Ovary (tissue), 7 donors: ENCODE measurements at regions not wholly inside any gene's neighbourhood (a gene's known extent, or its start where the extent isn't known, plus 50 kb on each side); places are given as distances from the start of the nearest gene placed in this dataset.

ENCODE experiments used
- DNase-seq, 5 donors: peaks; one replicate each; pipeline ENCODE4 v3.0.0-alpha.2; 2019 to 2020
- H3K27ac ChIP-seq, 2 donors: fragments of 200-600 bp; one replicate each; pipeline versions ENCODE4 v1.5.1 to v1.8.0; 2019 to 2022
- H3K27me3 ChIP-seq: fragments of 200-600 bp; one replicate; pipeline ENCODE4 v1.8.0; 2022
- H3K36me3 ChIP-seq: fragments of 200-600 bp; sonication (generic); one replicate; pipeline ENCODE4 v1.5.1; 2019
- H3K4me1 ChIP-seq: one replicate; pipeline ENCODE4 v1.8.1; 2013; ENCODE audit warnings: mild to moderate bottlenecking, moderate library complexity; ENCODE audit not compliant: insufficient read depth
- H3K4me3 ChIP-seq: fragments of 200-600 bp; sonication (generic); one replicate; pipeline ENCODE4 v1.5.1; 2017
- H3K9me3 ChIP-seq, 2 donors: fragments of 200-600 bp in 1 of 2; sonication (generic) in 1 of 2; one replicate each; pipeline versions ENCODE4 v1.5.1 to v1.8.1; 2013 to 2019; ENCODE audit warnings: mild to moderate bottlenecking in 1 of 2, moderate library complexity in 1 of 2
- EP300 ChIP-seq: sonication (generic); formaldehyde crosslinking; IDR thresholded peaks from one replicate; pipeline ENCODE4 v1.6.1; 2017; ENCODE audit warnings: antibody characterized with exemption
- POLR2A ChIP-seq: fragments of 450-650 bp; IDR thresholded peaks from one replicate; pipeline ENCODE4 v1.6.1; 2017; ENCODE audit warnings: antibody characterized with exemption, mild to moderate bottlenecking, moderate library complexity
- WGBS, 3 donors: extraction: QIAGEN DNeasy Blood & Tissue Kit in 1 of 3; methylation state at CpG; one replicate each; pipeline versions ENCODE4 v1.1.5 to v1.1.7; 2013 to 2017; 5-methylcytosine and 5-hydroxymethylcytosine counted together
- intact Hi-C, 4 donors: fragments of 100-400 bp; cut with DNase I; formaldehyde crosslinking; loops; one replicate each; pipeline versions ENCODE4 v1.11.0 to v1.15.1; 2022 to 2023
- TF ChIP-seq, protein P1 (sequence below), 3 donors: fragments of 450-650 bp in 2 of 3; fragments of 200-600 bp in 1 of 3; IDR thresholded peaks; one replicate each; pipeline versions ENCODE4 v1.5.1 to v1.8.0; 2016 to 2022; ENCODE audit warnings: antibody characterized with exemption in 3 of 3, mild to moderate bottlenecking in 1 of 3
- donor health status: DM: no; HTN: no; CAD: no; lungs with moderate emphysema.
- donor health status: DM: no; HTN: no; CAD: no.
- donor health status: Bipolar disorder and iron deficiency.
- donor health status: DM: no; HTN: no; CAD: no.
- donor health status: DM: yes; HTN: yes; CAD: no.

DNA sequence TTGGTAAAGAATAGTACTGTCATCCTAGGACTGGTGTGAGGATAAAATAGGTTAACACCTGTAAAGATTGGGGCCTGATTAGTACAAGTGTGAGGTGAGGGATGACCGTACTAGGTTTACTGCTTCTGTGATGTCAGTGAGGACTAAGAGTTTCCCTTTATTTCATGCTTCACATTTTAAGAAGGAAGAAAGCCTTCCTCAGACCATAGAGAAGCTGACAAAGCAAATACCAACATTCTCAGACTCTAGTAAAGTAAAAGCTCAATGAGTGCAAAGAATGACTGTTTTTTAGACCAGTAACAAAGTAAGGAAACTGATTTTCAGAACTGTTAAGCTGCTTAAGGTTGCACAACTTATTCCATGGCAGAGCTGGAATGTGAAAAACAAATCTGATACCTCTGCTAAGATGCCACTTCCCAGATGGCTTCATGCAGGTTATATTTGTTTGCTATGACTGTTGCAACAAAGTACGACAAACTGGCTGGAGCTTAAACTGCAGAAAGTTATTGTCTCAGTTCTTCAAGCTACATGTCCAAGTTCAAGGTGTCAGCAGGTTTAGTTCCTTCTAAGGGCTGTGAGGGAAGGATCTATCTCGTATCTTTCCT is 354.9 kb downstream of the RSL24D1 start:
- 73 to 84% (median 80%) methylated on average over 3 of the region's 3 CpGs for WGBS, 3 donors
- DNase-seq, result no peak
- Histone ChIP-seq H3K4me3 (no peak overlapping the region), H3K36me3 (no peaks in the 10 kb centered on the region), H3K27ac (no peak overlapping the region), H3K9me3 (no peaks in the 10 kb centered on the region), H3K4me1 (no peaks in the 10 kb centered on the region), H3K27me3 (no peaks in the 10 kb centered on the region)
- intact Hi-C loops, result no loop called here
- TF ChIP-seq, protein P1, sequence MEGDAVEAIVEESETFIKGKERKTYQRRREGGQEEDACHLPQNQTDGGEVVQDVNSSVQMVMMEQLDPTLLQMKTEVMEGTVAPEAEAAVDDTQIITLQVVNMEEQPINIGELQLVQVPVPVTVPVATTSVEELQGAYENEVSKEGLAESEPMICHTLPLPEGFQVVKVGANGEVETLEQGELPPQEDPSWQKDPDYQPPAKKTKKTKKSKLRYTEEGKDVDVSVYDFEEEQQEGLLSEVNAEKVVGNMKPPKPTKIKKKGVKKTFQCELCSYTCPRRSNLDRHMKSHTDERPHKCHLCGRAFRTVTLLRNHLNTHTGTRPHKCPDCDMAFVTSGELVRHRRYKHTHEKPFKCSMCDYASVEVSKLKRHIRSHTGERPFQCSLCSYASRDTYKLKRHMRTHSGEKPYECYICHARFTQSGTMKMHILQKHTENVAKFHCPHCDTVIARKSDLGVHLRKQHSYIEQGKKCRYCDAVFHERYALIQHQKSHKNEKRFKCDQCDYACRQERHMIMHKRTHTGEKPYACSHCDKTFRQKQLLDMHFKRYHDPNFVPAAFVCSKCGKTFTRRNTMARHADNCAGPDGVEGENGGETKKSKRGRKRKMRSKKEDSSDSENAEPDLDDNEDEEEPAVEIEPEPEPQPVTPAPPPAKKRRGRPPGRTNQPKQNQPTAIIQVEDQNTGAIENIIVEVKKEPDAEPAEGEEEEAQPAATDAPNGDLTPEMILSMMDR (IDR thresholded peaks at IDR 0.05), result no peak
- TF ChIP-seq EP300 (no peak), POLR2A (no peak)

DNA sequence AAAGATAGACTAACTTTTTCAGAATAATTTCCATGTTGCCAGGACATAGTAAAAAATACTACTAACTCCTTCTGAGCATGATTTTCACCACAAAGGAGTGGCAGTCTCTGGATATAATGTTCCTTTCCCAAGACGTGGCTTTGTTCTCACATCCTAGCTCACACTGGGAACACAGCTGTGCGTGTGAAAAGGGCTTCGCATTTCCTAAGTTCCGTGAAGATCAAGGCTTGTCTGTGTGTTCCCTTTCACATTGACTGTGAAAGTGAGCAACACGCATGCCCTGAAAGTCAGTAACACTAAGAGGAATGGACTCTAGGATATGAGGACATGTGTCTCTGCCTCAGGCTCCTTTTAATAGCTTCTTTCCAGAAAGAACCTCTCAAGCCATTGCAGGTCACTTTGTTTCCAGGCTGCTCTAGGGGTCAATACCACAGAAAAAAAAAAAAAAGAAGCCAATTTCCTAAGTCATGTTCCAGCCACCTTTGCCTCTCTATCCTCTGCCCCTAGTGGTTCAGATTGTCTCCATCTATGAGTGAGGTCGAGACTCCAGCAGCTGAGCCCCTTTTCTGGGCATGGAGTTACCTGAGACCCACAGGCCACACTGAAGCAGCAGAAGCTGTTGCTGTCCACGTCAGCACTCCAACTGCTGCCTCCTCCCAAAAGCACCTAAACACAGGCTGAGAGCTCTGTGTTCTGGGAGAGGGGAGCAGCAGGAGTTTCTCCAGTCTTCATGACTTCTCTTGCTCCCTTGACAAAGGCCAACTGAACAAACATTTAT is 355.9 kb downstream of the RSL24D1 start:
- intact Hi-C loops, result no loop called here
- no peak overlapping the region for H3K27ac ChIP-seq
- 65 to 71% (median 69%) methylated on average over 7 of the region's 7 CpGs for WGBS, 3 donors

DNA sequence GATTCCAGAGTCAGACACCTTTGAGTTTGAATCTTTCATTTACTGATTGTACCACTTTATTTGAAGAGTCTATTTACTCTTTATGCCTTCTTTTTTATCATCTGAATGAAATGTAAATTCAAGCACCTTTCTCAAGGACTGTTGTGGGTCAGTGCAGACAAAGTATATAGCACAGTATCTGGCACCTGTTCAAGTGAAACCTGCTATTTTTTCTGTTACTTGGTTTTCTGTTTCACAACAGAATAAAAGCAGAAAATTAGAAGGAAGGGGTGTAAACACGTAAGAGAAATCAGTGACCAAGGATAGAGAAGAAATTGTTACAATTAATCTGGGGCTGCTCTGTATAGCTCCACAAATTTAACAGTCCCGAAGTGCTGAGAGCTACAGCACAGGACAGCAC is 357.4 kb downstream of the RSL24D1 start:
- H3K4me3 ChIP-seq, result no peak overlapping the region
- no peaks in the 10 kb centered on the region for H3K36me3 ChIP-seq
- no peaks in the 10 kb centered on the region for H3K9me3 ChIP-seq
- no peak for DNase-seq
- no peak overlapping the region for H3K27ac ChIP-seq
- H3K27me3 ChIP-seq, result no peaks in the 10 kb centered on the region
- TF ChIP-seq POLR2A (no peak), EP300 (no peak)
- TF ChIP-seq, protein P1 (IDR thresholded peaks at IDR 0.05), result no peak
- 68 to 75% (median 71%) methylated on average over 2 of the region's 2 CpGs for WGBS, 3 donors
- intact Hi-C loops, result no loop called here
- no peaks in the 10 kb centered on the region for H3K4me1 ChIP-seq

More for the DNA sequence above, 355.9 kb downstream of the RSL24D1 start:
- H3K27me3 ChIP-seq, result no peaks in the 10 kb centered on the region
- H3K4me3 ChIP-seq, result no peak overlapping the region
- no peaks in the 10 kb centered on the region for H3K36me3 ChIP-seq
- H3K9me3 ChIP-seq, result no peaks in the 10 kb centered on the region
- no peaks in the 10 kb centered on the region for H3K4me1 ChIP-seq
- TF ChIP-seq, protein P1 (IDR thresholded peaks at IDR 0.05), result no peak
- no peak for TF ChIP-seq EP300
- TF ChIP-seq POLR2A, result no peak
- DNase-seq, result no peak

DNA sequence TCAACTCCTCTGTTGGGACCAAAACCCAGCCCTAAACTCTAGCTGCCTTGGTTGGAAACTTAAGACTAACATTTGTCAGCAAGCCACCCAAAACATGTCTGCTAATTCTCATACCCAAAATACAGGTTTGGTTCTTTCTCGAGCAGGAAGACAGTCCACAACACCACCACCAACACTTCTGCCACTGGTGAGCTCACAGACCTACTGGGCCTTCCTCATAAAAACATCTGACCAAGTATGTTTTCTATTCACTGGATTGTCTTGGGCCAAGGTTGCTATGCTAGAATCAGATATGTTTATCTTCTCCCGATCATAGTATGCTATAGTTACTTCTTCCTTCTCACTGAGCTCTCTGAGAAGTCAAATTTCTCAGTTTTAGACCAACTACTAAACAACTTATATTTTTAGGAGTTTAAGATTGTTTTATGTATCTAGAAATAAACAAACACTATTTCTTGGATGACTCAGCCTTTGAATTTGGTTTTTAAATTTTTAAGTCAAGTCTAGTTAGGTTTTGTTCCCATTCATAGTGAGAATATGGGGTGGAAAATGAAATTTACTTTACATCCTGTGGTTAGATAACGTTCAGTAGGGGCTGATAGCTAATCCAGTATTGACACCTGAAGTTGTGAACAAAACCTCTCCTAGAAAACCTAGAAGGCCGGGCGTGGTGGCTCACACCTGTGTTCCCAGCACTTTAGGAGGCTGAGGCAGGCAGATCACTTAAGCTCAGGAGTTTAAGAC is 360.5 kb downstream of the RSL24D1 start:
- H3K4me3 ChIP-seq, result no peak overlapping the region
- H3K27ac ChIP-seq, result no peak overlapping the region
- H3K4me1 ChIP-seq, result no peaks in the 10 kb centered on the region
- WGBS, 3 donors, result 71 to 85% (median 82%) methylated on average over 5 of the region's 5 CpGs
- no peaks in the 10 kb centered on the region for H3K36me3 ChIP-seq
- intact Hi-C loops, result no loop called here
- no peaks in the 10 kb centered on the region for H3K9me3 ChIP-seq
- DNase-seq, result no peak
- no peaks in the 10 kb centered on the region for H3K27me3 ChIP-seq
- TF ChIP-seq EP300 (no peak), POLR2A (no peak)
- TF ChIP-seq, protein P1 (IDR thresholded peaks at IDR 0.05), result no peak
